GM12873 (cell line): ENCODE measurements at regions not wholly inside any gene's neighbourhood (a gene's known extent, or its start where the extent isn't known, plus 50 kb on each side); places are given as distances from the start of the nearest gene placed in this dataset.

Experiments
- CTCF ChIP-seq: IDR thresholded peaks from 2 replicates; pipeline ENCODE4 v1.5.1; 2012; ENCODE audit warnings: low read depth, mild to moderate bottlenecking, moderate library complexity, low read length, control low read depth; ENCODE audit not compliant: insufficient read depth; ENCODE audit errors: missing control alignments

DNA sequence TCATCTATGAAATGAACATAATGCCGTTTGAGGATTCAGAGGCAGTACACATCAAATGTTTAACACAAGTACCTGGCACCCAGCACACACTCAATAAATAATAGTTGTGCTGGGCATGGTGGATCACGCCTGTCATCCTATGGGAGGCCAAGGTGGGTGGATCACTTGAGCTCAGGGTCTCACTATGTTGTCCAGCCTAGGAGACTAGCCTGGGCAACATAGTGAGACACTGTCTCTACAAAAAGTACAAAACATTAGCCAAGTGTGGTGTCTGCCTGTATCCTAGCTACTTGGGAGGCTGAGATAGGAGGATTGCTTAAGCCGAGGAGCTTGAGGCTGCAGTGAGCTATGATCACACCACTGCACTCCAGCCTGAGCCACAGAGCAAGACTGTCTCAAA is 98.1 kb upstream of the SALL4 start:
- no peak for TF ChIP-seq CTCF

DNA sequence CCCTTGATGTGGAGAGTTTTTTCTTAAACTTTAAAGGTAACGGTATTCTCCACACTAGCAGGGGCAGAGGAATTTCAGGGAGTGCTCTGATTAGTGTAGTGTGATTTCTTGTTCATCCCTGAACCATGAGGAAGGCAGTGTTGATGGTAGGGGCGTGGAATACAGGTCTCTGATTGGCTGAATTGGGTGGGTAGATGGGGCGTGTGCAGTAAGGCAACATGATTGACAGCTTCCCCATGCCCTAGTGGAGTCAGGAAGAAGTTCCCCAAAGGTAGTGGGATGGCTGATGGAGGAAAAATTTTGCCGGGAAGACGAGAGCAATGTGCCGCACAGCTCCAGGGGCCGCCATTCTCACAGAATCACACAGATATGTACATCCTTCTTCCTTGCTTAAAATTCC is 97.4 kb upstream of the SALL4 start:
- TF ChIP-seq CTCF: no peak

- no peak for TF ChIP-seq CTCF
These were observed 96.5 kb upstream of the SALL4 start for GRCh38 chr20:51898788-51899187.

GRCh38 chr20:51894619-51895018 is 92.3 kb upstream of the SALL4 start:
- no peak for TF ChIP-seq CTCF

GRCh38 chr20:51894201-51894600 is 91.9 kb upstream of the SALL4 start:
- TF ChIP-seq CTCF: no peak

DNA sequence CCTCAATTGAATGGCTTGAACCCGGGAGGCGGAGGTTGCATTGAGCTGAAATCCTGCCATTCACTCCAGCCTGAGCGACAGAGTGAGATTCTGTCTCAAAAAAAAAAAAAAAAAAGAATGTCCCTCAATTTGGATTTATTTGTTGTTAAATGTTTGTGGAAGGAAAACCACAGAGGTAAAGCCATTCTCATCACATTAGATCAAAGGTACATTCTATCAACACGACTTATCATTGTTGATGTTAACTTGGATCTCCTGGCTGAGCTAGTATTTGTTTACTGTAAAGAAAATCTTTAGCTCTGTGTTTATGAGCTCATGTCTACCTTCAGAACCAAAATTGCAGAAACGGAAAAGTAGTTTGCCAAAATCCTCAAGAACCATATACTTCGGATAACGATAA is 91.4 kb upstream of the SALL4 start:
- no peak for TF ChIP-seq CTCF

GRCh38 chr20:51890003-51890402 is 87.7 kb upstream of the SALL4 start:
- no peak for TF ChIP-seq CTCF

DNA sequence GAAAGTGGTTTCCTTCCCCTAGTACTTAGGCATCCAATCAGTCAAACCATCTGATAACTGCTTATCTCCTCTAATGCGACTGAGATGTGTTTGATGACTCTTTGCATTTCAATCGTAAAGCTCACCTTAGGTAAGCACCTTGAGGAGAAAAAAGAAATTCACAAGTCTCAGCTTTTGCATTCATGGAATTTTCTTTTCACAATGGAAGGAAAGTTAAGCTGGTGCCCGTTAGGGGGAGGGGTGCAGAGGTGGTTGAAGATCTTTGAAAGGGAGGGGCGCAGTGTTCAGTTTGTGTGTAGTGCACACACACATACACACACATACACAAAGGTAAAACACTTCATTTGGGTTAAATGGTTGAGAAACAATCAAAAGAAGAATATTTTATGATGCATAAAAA is 87.1 kb upstream of the SALL4 start:
- no peak for TF ChIP-seq CTCF
